ENCODE measurements at regions not wholly inside any gene's neighbourhood (a gene's known extent, or its start where the extent isn't known, plus 50 kb on each side); places are given as distances from the start of the nearest gene placed in this dataset.

- no peak for TF ChIP-seq CTCF (IDR thresholded peaks at IDR 0.05)
- H3K27ac ChIP-seq, result no peak overlapping the region
- H3K4me1 ChIP-seq, result no peaks in the 10 kb centered on the region
- intact Hi-C loops (cut with DNase I), result no loop called here
- H3K4me3 ChIP-seq, result no peak overlapping the region
- DNase-seq (ENCODE audit: low spot score in 2 of 2), result no peak
- no peaks in the 10 kb centered on the region for H3K36me3 ChIP-seq
- H3K9me3 ChIP-seq, result no peaks in the 10 kb centered on the region
- no peaks in the 10 kb centered on the region for H3K27me3 ChIP-seq
Observed at GRCh38 chr4:147041376-147041775, 95.7 kb upstream of the TTC29 start.

DNA sequence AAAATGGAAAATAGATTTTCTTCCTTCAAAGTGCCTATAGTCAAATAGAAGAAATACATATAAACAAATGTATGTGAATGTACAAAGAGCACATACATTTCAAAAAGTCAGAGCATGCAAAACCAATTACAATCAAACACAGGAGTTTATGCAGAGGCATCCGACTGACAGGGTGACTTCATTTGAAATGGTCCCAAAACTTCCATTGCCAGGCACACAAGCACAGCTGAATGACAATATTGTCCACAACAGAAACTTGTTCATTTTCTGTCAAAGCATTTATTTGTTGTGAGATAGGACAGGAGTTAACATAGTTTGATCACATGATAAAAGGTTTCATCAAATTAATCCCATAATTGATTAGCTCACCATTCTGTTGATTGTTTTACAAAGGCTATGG, 96.4 kb upstream of the TTC29 start:
- no peak for TF ChIP-seq CTCF (IDR thresholded peaks at IDR 0.05)
- DNase-seq (ENCODE audit: low spot score in 2 of 2), result no peak
- H3K27ac ChIP-seq, result no peak overlapping the region
- H3K27me3 ChIP-seq, result no peaks in the 10 kb centered on the region
- no peaks in the 10 kb centered on the region for H3K36me3 ChIP-seq
- H3K4me1 ChIP-seq, result no peaks in the 10 kb centered on the region
- H3K9me3 ChIP-seq, result no peaks in the 10 kb centered on the region
- intact Hi-C loops (cut with DNase I), result no loop called here
- no peak overlapping the region for H3K4me3 ChIP-seq

DNA sequence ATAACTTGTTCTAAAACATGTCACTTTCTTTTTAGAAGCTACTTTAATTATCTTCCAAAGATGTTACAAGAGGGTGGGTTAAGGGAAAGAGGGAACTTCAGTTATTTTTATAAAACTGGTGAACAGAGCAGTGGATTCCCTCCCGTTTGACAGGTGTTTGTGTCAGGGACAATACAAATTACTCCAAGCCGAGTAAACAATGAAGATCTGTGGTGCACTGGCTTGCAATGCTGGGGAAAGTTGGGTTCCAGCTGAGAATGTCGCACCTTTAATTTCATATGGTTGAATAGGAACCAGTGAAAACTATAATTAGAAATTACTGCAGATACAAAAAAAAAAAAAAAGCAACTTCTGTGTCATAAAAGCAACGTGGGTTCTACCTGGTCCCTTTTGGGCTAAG, 98.6 kb upstream of the TTC29 start:
- TF ChIP-seq CTCF (IDR thresholded peaks at IDR 0.05), result no peak
- no peak for DNase-seq (ENCODE audit: low spot score in 2 of 2)
- intact Hi-C loops (cut with DNase I), result no loop called here
- H3K9me3 ChIP-seq, result no peaks in the 10 kb centered on the region
- no peak overlapping the region for H3K4me3 ChIP-seq
- H3K4me1 ChIP-seq, result no peaks in the 10 kb centered on the region
- no peaks in the 10 kb centered on the region for H3K27me3 ChIP-seq
- no peaks in the 10 kb centered on the region for H3K36me3 ChIP-seq
- H3K27ac ChIP-seq, result no peak overlapping the region

- Histone ChIP-seq H3K9me3 (no peaks in the 10 kb centered on the region), H3K36me3 (no peaks in the 10 kb centered on the region), H3K27me3 (no peaks in the 10 kb centered on the region), H3K4me3 (no peak overlapping the region), H3K4me1 (peaks cover 0 to 11% of the 10 kb centered on the region in 2 donors), H3K27ac (peak overlapping the region in 1 of 2 donors; percentile 12)
- DNase-seq (ENCODE audit: low spot score in 2 of 2), result no peak
- intact Hi-C loops (cut with DNase I), result loop anchor here (5.0 kb wide), 1 partner anchor 47 kb away; no protein-coding TSS in a partner anchor
- no peak for TF ChIP-seq CTCF (IDR thresholded peaks at IDR 0.05)
Observed at GRCh38 chr4:147049946-147050345, 104.3 kb upstream of the TTC29 start.

- H3K36me3 ChIP-seq, result no peaks in the 10 kb centered on the region
- H3K4me3 ChIP-seq, result peak overlapping the region in 1 of 2 donors; percentile 18
- H3K27me3 ChIP-seq, result no peaks in the 10 kb centered on the region
- no peaks in the 10 kb centered on the region for H3K9me3 ChIP-seq
- H3K27ac ChIP-seq, result peak overlapping the region in 1 of 2 donors; percentile 12
- H3K4me1 ChIP-seq, result peaks cover 0 to 11% of the 10 kb centered on the region in 2 donors
- intact Hi-C loops (cut with DNase I), result loop anchor here (5.0 kb wide), 1 partner anchor 47 kb away; no protein-coding TSS in a partner anchor
- no peak for TF ChIP-seq CTCF (IDR thresholded peaks at IDR 0.05)
- DNase-seq (ENCODE audit: low spot score in 2 of 2), result no peak
Observed at GRCh38 chr4:147050356-147050765, 104.7 kb upstream of the TTC29 start.

DNA sequence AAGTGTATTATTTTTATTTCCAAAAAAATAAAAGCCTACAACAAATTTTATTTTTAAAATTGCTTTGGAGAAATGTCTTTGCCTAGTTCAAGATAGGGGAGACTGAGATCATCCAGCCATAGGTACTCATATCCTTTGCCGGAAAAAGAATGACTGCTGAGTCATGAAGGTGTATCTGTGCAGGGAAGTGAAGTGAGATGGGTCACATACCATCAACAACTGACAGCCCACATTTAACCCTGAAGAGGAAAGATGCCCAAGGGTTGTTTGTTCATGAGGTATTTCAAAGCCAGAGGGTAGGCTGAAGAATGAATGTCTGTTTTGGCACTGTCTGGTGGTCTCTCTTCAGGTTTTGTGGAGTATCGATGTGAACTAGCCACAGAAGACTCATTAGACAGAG, 106.7 kb upstream of the TTC29 start:
- no peaks in the 10 kb centered on the region for H3K9me3 ChIP-seq
- H3K36me3 ChIP-seq, result no peaks in the 10 kb centered on the region
- no peak for DNase-seq (ENCODE audit: low spot score in 2 of 2)
- no peak for TF ChIP-seq CTCF (IDR thresholded peaks at IDR 0.05)
- H3K27ac ChIP-seq, result no peak overlapping the region
- intact Hi-C loops (cut with DNase I), result loop anchor here (5.0 kb wide), 1 partner anchor 45 kb away; no protein-coding TSS in a partner anchor
- no peaks in the 10 kb centered on the region for H3K27me3 ChIP-seq
- no peak overlapping the region for H3K4me3 ChIP-seq
- peaks cover 0 to 11% of the 10 kb centered on the region in 2 donors for H3K4me1 ChIP-seq

All from ascending aorta (tissue), 2 donors.